Amniotic epithelial cell (primary cell): ENCODE measurements at regions not wholly inside any gene's neighbourhood (a gene's known extent, or its start where the extent isn't known, plus 50 kb on each side); places are given as distances from the start of the nearest gene placed in this dataset.

Source experiments
- DNase-seq: peaks from one replicate; pipeline ENCODE4 v3.0.0-alpha.2; 2010; ENCODE audit warnings: low read depth

GRCh38 chr22:47390026-47390970, 627.8 kb downstream of the TBC1D22A start:
- DNase-seq = no peak

DNA sequence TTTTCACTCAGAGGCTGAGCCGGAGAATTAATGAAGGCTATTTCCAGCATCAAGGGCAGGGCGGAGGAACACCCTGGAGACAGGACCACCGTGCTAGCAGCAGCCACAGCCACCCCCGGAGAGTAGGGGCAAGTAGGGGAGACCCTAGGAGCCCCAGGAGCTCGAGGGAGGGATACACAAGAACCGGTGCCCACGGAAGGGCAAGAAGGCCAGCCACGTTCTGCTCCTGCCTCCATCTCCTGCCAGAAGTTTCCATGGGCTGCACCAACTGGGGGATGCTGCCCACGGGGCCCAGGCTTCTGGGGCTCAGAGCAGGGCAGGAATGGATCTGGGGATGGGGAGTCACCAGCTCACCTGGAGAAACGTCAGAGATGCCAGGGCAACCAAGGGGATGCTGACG, 626.8 kb downstream of the TBC1D22A start:
- no peak for DNase-seq

GRCh38 chr22:47388778-47389177, 626.3 kb downstream of the TBC1D22A start:
- DNase-seq = no peak

- DNase-seq = no peak
Measured at GRCh38 chr22:47388331-47388730, 625.9 kb downstream of the TBC1D22A start.

DNA sequence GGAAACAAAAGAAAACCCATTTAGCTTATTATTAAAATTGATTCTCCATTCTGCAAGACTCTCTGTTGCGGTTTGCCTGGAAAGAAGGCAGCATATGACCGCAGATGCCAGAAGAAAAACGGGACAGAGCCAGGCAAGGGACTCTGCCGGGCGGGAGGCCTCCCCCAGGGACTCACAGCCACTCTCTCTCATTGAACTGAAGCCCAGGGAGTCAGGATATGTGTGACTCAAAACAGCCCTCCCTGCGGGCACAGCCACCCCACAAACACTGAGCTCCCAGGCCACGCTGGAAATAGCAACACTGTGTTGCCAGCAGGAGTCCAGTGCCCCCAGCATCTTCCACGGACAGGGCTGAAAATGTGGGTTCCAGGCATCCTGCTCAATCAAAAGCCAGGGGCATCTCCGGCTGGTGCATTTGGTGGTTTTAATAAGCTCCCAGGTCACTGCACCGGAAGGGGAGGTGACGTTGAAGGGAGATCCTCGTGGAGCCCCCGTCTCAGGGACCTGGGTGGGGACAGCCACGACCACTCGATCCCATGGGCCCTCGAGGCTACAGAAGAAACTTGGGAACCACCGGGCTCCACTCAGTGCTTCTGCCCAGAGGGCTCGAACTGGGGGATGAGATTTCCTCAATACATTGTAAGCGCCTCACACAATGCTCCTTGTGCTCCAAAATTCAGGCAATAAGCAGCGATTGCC, 624.5 kb downstream of the TBC1D22A start:
- DNase-seq = no peak

- no peak for DNase-seq
Measured at GRCh38 chr22:47384977-47385376, 622.5 kb downstream of the TBC1D22A start.

DNA sequence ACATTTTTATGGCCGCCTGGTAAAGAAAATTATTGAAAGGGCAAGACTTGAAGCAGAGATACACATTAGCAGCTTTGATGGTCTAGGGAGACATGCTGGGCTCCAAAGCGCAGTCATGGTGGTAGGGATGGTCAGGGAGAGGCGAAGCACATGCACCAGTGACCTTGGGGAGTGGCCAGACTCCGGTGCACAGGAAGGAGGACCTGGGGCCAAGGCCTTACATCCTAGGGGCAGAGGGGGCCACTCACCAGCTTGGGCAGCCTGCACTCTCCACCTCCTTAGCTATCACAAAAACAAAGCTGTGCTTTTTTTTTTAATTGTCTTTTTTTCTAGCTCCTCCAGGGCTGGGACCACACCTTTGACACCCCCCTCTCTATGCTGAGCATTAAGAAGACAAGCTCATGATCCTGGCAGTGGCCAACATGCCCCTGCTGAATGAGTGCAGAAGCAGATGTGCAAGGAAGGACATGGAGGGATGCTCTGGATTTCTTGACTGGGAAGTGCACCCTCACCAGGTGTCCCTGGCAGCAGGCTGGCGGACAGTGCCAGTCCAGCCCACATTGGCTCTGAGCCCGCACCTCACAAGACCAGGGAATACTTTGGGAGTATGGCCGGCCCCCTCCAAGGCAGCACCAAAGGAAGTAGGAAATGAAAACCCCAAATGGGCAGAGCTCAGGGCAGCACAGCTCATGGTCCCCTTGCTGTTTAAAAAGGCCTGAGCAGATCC, 619.9 kb downstream of the TBC1D22A start:
- no peak for DNase-seq

DNA sequence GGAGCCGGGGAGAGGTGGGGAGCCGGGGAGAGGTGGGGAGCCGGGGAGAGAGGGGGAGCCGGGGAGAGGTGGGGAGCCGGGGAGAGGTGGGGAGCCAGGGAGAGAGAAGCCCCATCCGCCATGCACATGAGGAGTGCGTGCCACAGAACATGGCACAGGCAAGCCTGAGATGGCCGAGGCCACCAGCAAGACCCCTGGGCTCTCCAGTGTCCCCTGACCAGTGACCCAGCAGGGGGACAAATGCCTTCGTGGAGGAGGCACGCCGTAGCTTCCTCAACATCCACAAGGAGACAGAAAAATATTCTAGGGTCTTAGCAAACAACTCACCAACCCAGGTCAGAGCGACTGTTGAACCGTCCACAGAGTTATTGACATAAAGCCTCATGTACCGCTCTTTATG, 618.8 kb downstream of the TBC1D22A start:
- no peak for DNase-seq

GRCh38 chr22:47380692-47381091, 618.2 kb downstream of the TBC1D22A start:
- no peak for DNase-seq

GRCh38 chr22:47379037-47379436, 616.6 kb downstream of the TBC1D22A start:
- no peak for DNase-seq

DNA sequence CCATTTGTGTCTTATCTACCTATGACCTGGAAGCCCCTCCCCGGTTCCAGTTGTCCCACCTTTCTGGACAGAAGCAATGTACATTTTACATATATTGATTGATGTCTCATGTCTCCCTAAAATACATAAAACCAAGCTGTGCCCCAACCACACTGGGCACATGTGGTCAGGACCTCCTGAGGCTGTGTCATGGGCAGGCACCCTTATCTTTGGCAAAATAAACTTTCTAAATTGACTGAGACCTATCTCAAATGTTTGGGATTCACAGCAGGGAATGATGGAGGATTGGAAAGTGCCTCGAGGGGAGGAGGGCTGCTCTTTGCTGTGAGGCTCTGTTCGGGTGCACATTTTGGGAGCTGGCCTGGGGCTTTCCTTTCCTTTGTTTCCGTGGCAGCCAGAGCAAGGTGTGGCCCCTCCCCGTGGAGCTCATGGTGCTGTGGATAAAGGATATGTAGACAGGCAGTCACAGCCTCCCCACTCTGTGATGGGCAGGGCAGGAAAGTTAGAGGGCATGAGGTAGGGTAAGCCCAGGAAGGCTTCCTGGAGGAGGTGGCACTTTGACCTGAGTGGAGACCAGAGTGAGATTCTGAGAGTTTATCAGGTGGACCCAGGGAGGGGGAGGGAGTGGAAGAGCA, 615.6 kb downstream of the TBC1D22A start:
- DNase-seq = no peak

DNA sequence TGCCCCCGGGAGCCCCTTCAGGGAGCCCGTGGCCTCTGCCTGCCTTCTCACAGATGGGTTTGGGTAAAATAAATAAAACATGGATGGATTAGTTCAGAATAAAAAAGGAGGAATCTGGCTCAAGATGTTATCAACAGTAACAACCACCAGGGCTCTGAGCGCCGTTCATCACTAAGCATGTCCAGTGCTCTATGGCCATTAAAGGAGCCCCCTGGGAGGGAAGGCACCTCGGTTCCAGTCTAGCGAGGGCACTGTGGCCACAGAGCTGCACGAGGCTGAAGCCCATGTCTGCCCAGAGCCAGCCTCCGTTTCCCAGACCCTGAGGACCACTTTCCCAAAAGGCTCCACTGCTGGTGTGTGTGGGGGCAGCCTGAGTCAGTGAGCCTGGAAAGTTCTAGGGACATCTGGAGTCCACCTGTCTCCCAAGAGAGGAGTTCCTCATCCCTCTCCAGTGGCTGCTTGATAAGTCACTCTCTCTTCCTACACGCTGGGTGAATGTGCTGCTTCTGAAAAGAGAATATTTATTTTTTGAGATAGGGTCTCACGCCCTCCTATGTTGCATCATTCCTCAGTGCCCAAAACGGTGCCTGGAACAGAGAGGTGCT, 614.6 kb downstream of the TBC1D22A start:
- DNase-seq = no peak

GRCh38 chr22:47376322-47376700, 613.9 kb downstream of the TBC1D22A start:
- DNase-seq = no peak

- no peak for DNase-seq
Measured at GRCh38 chr22:47375621-47376321, 613.3 kb downstream of the TBC1D22A start.

GRCh38 chr22:47374901-47375575, 612.6 kb downstream of the TBC1D22A start:
- DNase-seq = no peak

GRCh38 chr22:47374273-47374771, 611.9 kb downstream of the TBC1D22A start:
- no peak for DNase-seq

GRCh38 chr22:47373648-47374272, 611.3 kb downstream of the TBC1D22A start:
- DNase-seq = no peak

DNA sequence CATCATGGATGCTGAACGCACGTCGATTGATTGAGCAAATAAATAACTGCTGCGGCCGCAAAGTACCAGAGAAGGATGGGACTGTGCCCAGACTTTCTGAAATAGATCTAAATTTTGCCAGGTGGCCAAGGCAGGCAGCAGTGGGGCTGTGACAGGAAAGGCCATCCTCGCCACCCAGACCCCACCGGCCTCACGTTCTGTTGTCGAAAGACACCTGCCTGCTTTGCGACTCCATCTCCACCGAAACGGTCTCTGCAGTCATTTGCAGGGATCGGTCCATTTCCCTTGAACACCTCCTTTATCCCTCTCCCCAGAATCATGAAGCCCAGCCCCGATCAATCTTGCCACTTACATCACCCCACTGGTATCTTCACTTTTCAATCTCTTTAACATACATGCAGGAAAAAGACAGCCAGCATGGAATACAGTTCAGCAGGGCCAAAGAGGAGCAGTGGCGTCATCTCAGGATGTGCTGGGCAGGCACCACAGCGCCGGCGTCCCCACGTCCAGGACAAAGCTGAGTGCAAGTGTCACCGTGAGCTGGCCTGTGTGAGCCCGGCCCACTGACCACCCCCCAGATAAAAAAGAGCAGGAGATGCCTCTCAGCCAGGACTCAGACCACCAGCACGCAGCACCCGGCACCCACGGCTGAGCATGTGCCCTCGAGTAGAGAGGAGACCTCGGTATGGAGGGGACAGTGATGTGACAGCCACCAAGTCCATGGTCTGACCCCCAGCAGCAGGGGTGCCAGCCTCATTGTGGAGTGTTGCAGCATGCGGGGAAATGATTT, 610.3 kb downstream of the TBC1D22A start:
- DNase-seq = no peak

DNA sequence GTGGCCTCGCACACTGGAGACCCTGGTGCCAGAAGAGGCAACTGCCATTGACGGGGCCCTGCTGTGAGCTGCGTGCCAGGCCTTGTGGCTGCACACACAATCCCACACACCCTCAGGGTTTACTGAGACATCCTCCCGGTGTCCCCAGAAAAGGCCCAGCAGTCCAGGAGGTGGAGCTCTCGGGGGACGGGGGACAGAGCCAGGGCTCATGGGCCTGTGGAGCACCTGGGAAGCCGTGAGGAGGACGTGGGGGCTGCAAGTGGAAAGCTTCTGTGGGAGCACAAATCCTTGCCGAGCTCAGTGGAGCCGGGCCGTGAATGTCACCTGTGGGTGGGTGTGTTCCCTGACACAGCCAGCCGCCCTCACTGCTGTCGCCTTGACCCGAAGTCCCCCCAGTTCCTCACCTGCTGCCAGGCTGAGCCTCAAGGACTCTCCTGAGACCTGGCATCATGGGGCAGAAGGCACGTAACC, 609.7 kb downstream of the TBC1D22A start:
- no peak for DNase-seq
